ENCODE measurements at regions not wholly inside any gene's neighbourhood (a gene's known extent, or its start where the extent isn't known, plus 50 kb on each side); places are given as distances from the start of the nearest gene placed in this dataset.
"Not testable (repeated sequence)": the region's sequence is repeated elsewhere in the genome, so short reads cannot be mapped to it uniquely, and the experiment has no call there.

GRCh38 chr7:13092708-13093005, 405.2 kb downstream of the ARL4A start:
- no peak for DNase-seq

- no peak for DNase-seq
Observed at GRCh38 chr7:13093160-13093559, 405.7 kb downstream of the ARL4A start.

GRCh38 chr7:13097499-13097898, 410.1 kb downstream of the ARL4A start:
- no peak for DNase-seq

- no peak for DNase-seq
Observed at GRCh38 chr7:13098161-13098560, 410.7 kb downstream of the ARL4A start.

- DNase-seq = no peak
Observed at GRCh38 chr7:13099154-13099795, 411.8 kb downstream of the ARL4A start.

GRCh38 chr7:13104128-13104527, 416.7 kb downstream of the ARL4A start:
- DNase-seq = no peak

- DNase-seq = no peak
Observed at GRCh38 chr7:13105209-13105608, 417.8 kb downstream of the ARL4A start.

GRCh38 chr7:13106513-13106912, 419.1 kb downstream of the ARL4A start:
- no peak for DNase-seq

GRCh38 chr7:13107291-13107690, 419.9 kb downstream of the ARL4A start:
- DNase-seq = no peak

GRCh38 chr7:13108061-13108460, 420.6 kb downstream of the ARL4A start:
- no peak for DNase-seq

- DNase-seq = no peak
Observed at GRCh38 chr7:13109201-13109600, 421.8 kb downstream of the ARL4A start.

- DNase-seq = no peak
Observed at GRCh38 chr7:13110107-13110506, 422.7 kb downstream of the ARL4A start.

GRCh38 chr7:13111230-13111629, 423.8 kb downstream of the ARL4A start:
- no peak for DNase-seq

GRCh38 chr7:13114240-13114639, 426.8 kb downstream of the ARL4A start:
- not testable (repeated sequence) for DNase-seq

GRCh38 chr7:13115157-13115772, 427.8 kb downstream of the ARL4A start:
- peak; percentile 11 for DNase-seq

GRCh38 chr7:13115855-13116254, 428.4 kb downstream of the ARL4A start:
- DNase-seq = no peak

- DNase-seq = no peak
Observed at GRCh38 chr7:13117103-13117502, 429.7 kb downstream of the ARL4A start.

- no peak for DNase-seq
Observed at GRCh38 chr7:13117592-13117991, 430.2 kb downstream of the ARL4A start.

GRCh38 chr7:13124629-13125028, 437.2 kb downstream of the ARL4A start:
- not testable (repeated sequence) for DNase-seq

- no peak for DNase-seq
Observed at GRCh38 chr7:13126347-13126746, 438.9 kb downstream of the ARL4A start.

GRCh38 chr7:13130321-13130720, 442.9 kb downstream of the ARL4A start:
- DNase-seq = no peak

- DNase-seq = not testable (repeated sequence)
Observed at GRCh38 chr7:13130906-13131305, 443.5 kb downstream of the ARL4A start.

GRCh38 chr7:13132314-13132713, 444.9 kb downstream of the ARL4A start:
- no peak for DNase-seq

GRCh38 chr7:13136345-13136744, 448.9 kb downstream of the ARL4A start:
- not testable (repeated sequence) for DNase-seq
